Inflammatory macrophage treated with lipopolysaccharide for 1 hour (primary cell): ENCODE measurements at regions not wholly inside any gene's neighbourhood (a gene's known extent, or its start where the extent isn't known, plus 50 kb on each side); places are given as distances from the start of the nearest gene placed in this dataset.
"Not testable (repeated sequence)": the region's sequence is repeated elsewhere in the genome, so short reads cannot be mapped to it uniquely, and the experiment has no call there.

Source experiments
- DNase-seq, 2 donors: peaks; one replicate each; pipeline ENCODE4 v3.0.0-alpha.2; 2020 to 2022

- DNase-seq: not testable (repeated sequence)
Measured at GRCh38 chr16:18263046-18263445, 73.5 kb downstream of the NPIPA8 start.

- not testable (repeated sequence) for DNase-seq
Measured at GRCh38 chr16:18261848-18262247, 74.7 kb downstream of the NPIPA8 start.

GRCh38 chr16:18259496-18260176 lies 76.9 kb downstream of the NPIPA8 start:
- DNase-seq: not testable (repeated sequence)

- not testable (repeated sequence) for DNase-seq
Measured at GRCh38 chr16:18252943-18253342, 83.6 kb downstream of the NPIPA8 start.

- DNase-seq: not testable (repeated sequence)
Measured at GRCh38 chr16:18230505-18230904, 106.0 kb downstream of the NPIPA8 start.

GRCh38 chr16:18222054-18223009 lies 114.2 kb downstream of the NPIPA8 start:
- not testable (repeated sequence) for DNase-seq

GRCh38 chr16:18217741-18218140 lies 118.8 kb downstream of the NPIPA8 start:
- DNase-seq: not testable (repeated sequence)

- not testable (repeated sequence) for DNase-seq
Measured at GRCh38 chr16:18216814-18217213, 119.7 kb downstream of the NPIPA8 start.

- not testable (repeated sequence) for DNase-seq
Measured at GRCh38 chr16:18213810-18214209, 122.7 kb downstream of the NPIPA8 start.

- not testable (repeated sequence) for DNase-seq
Measured at GRCh38 chr16:18211505-18211904, 125.0 kb downstream of the NPIPA8 start.

- not testable (repeated sequence) for DNase-seq
Measured at GRCh38 chr16:18204786-18205185, 131.8 kb downstream of the NPIPA8 start.

GRCh38 chr16:18204309-18204708 lies 132.2 kb downstream of the NPIPA8 start:
- not testable (repeated sequence) for DNase-seq

GRCh38 chr16:18201511-18201910 lies 135.0 kb downstream of the NPIPA8 start:
- DNase-seq: not testable (repeated sequence)

- not testable (repeated sequence) for DNase-seq
Measured at GRCh38 chr16:18192389-18192788, 144.1 kb downstream of the NPIPA8 start.

GRCh38 chr16:18190179-18190578 lies 146.4 kb downstream of the NPIPA8 start:
- not testable (repeated sequence) for DNase-seq

GRCh38 chr16:18184755-18185154 lies 151.8 kb downstream of the NPIPA8 start:
- not testable (repeated sequence) for DNase-seq

GRCh38 chr16:18181028-18181427 lies 155.5 kb downstream of the NPIPA8 start:
- DNase-seq: not testable (repeated sequence)

- not testable (repeated sequence) for DNase-seq
Measured at GRCh38 chr16:18173945-18174497, 162.5 kb downstream of the NPIPA8 start.

- DNase-seq: not testable (repeated sequence)
Measured at GRCh38 chr16:18162293-18162692, 174.2 kb downstream of the NPIPA8 start.

GRCh38 chr16:18161224-18161623 lies 175.3 kb downstream of the NPIPA8 start:
- DNase-seq: not testable (repeated sequence)

GRCh38 chr16:18159185-18159584 lies 177.4 kb downstream of the NPIPA8 start:
- not testable (repeated sequence) for DNase-seq

GRCh38 chr16:18157854-18158253 lies 178.7 kb downstream of the NPIPA8 start:
- not testable (repeated sequence) for DNase-seq

- not testable (repeated sequence) for DNase-seq
Measured at GRCh38 chr16:18152832-18153231, 183.7 kb downstream of the NPIPA8 start.
